ENCODE measurements at regions not wholly inside any gene's neighbourhood (a gene's known extent, or its start where the extent isn't known, plus 50 kb on each side); places are given as distances from the start of the nearest gene placed in this dataset.
"Not testable (repeated sequence)": the region's sequence is repeated elsewhere in the genome, so short reads cannot be mapped to it uniquely, and the experiment has no call there.

- not testable (repeated sequence) for DNase-seq (ENCODE audit: low read depth in 2 of 2)
These were observed 92.6 kb upstream of the THOC3 start for GRCh38 chr5:176060472-176061268.

DNA sequence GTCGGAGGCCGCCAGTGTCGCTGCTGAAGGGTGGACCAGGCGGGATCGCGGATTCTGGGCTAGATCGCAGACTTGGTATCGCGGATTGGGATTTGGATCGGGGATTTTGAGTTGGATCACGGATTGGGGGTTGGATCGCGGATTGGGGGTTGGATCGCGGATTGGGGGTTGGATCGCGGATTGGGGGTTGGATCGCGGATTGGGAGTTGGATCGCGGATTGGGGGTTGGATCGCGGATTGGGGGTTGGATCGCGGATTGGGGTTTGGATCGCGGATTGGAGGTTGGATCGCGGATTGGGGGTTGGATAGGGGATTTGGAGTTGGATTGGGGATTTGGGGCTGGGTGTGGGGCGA lies 93.1 kb upstream of the THOC3 start:
- DNase-seq (ENCODE audit: low read depth in 2 of 2), result not testable (repeated sequence)

DNA sequence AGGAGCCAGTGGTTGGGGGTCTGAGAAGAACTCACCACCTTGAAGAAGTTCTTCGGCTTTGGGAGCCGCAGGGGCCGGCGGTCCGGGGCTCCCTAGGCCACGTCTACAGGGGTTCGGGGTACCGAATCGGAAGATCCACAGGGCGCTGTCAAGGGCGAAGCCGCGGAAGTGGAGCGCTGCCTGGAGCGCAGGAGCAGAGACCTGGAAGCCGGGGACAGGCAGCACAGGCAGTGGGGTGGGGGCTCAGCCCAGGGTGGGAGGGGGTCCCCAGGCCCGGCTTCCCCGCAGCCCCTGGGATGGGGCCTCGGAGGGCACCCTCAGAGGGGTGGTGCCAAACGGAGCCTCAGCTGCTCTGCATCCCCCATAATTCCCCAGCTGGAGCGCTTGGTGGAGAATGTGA lies 93.5 kb upstream of the THOC3 start:
- DNase-seq (ENCODE audit: low read depth in 2 of 2), result not testable (repeated sequence)

GRCh38 chr5:176066262-176066945 lies 98.3 kb upstream of the THOC3 start:
- not testable (repeated sequence) for DNase-seq (ENCODE audit: low read depth in 2 of 2)

DNA sequence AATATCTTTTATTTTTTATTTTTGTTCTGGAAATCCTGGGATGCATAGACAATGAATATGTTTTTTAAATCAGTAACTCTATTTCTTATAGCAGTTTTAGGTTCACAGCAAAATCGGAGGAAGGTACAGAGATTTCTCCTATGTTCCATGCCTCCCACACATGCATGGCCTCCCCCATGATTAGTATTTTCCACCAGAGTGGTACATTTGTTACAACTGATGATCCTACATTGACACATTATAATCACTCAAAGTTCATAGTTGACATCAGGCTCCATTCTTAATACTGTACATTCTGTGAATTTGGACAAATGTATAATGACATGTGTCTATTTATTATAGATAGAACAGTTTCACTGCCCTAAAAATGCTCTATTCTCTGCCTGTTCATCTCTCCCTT lies 99.0 kb upstream of the THOC3 start:
- DNase-seq (ENCODE audit: low read depth in 2 of 2), result not testable (repeated sequence)

DNA sequence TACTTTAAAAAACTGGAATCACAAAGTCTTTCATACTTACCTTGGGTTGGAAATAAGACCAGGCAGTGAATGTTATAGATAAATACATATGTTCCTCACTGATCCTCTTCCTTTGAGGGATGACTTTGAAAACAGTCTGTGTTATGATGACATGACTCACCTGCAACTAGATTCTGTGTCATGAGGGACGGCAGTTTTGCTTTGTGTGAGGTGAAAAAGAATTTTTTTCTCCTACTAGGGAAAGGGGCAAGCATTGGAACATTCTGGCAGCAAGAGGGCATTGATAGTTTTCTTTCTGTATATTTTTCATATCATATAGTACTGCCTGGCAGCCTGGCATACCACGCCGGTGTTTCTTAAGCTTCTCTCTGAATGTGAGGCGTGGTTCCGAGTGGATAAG lies 99.8 kb upstream of the THOC3 start:
- not testable (repeated sequence) for DNase-seq (ENCODE audit: low read depth in 2 of 2)

DNA sequence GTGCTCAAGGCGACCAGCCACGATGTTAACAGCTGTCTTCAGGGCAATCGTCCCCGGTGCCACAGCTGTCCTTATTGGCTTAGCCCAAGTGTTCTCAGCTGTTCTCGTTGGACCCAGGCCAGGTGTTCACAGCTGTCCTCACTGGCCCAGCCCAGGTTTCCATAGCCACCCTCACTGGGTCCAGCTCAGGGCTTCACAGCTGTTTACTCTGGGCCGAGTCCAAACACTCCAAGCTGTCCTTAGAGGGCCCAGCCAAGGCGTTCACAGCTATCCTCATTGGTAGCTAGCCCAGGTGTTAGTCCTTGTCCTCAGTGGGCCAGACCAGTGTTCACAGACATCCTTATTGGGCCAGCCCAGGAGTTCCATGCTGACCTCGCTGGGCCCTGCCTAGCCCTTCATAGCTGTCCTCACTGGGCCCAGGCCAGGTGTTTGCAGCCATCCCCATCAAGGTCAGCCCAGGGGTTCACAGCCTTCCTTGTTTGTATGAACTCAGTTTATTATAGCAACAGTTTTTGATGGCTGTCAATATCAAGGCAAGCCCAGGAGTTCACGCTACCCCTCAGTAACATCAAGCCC lies 106.0 kb upstream of the THOC3 start:
- DNase-seq (ENCODE audit: low read depth in 2 of 2), result not testable (repeated sequence)

DNA sequence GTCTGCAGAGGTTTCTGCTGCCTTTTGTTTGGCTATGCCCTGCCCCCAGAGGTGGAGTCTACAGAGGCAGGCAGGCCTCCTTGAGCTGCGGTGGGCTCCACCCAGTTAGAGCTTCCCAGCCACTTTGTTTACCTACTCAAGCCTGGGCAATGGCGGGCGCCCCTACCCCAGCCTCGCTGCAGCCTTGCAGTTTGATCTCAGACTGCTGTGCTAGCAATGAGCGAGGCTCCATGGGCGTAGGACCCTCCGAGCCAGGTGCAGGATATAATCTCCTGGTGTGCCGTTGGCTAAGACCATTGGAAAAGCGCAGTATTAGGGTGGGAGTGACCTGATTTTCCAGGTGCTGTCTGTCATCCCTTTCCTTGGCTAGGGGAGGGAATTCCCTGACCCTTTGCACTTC lies 115.6 kb upstream of the THOC3 start:
- DNase-seq (ENCODE audit: low read depth in 2 of 2), result not testable (repeated sequence)

DNA sequence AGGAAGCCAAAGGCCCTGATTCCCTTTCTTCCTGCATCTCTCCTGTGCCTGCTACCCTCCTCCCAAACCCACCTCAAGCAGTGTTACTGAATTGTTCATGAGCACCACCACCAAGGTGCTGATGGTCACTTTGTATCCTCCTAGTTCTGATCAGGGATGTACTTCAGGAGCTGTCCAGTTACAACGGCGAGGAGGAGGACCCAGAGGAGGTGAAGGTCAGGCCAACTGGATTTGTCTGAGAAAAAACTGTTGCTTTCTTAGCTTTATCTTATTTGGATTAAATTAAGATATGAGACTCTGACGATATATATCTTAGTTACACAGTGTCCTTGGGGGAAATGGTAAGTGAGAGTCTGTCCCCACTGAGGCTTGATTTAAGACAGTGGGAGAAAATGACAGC lies 135.0 kb upstream of the THOC3 start:
- not testable (repeated sequence) for DNase-seq (ENCODE audit: low read depth in 2 of 2)

DNA sequence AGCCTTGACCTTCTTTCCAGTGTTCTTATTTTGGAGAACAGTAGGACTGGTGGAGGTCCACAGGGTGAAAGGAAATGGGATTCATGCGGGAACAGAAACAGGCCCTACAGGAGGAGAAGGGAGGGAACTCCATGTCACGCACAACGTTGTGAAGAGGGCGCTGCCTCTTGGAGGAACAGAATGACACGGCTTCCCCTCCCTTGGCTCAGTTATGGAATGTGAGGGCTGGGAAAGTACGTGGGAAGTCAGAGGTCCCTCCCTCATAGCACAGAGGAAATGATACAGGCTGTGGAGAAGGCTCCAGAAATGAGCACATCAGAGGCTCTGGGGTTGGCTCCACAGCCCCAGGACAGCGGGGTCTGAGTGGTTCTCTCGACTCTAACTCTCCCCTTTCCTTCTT lies 125.3 kb upstream of the SIMC1 start:
- not testable (repeated sequence) for DNase-seq (ENCODE audit: low read depth in 2 of 2)

- DNase-seq (ENCODE audit: low read depth in 2 of 2), result not testable (repeated sequence)
These were observed 124.4 kb upstream of the SIMC1 start for GRCh38 chr5:176113673-176114335.

DNA sequence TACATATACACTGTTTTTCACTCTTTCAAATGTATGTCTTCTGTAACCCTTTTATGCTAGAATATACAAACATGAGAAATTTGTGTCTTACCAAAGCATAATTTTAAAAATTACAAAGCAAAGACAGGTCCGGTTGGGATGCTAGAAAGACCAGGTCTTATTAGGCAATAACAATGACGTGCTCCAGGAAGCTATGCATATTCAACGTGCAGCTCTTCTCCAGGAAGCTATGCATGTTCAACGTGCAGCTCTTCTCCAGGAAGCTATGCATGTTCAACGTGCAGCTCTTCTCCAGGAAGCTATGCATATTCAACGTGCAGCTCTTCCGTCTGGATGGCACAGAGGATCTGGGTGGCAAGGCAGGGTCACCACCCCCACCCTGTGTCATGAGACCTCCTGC lies 123.4 kb upstream of the SIMC1 start:
- DNase-seq (ENCODE audit: low read depth in 2 of 2), result not testable (repeated sequence)

GRCh38 chr5:176117699-176118238 lies 120.5 kb upstream of the SIMC1 start:
- not testable (repeated sequence) for DNase-seq (ENCODE audit: low read depth in 2 of 2)

GRCh38 chr5:176122361-176122760 lies 115.9 kb upstream of the SIMC1 start:
- DNase-seq (ENCODE audit: low read depth in 2 of 2), result not testable (repeated sequence)

DNA sequence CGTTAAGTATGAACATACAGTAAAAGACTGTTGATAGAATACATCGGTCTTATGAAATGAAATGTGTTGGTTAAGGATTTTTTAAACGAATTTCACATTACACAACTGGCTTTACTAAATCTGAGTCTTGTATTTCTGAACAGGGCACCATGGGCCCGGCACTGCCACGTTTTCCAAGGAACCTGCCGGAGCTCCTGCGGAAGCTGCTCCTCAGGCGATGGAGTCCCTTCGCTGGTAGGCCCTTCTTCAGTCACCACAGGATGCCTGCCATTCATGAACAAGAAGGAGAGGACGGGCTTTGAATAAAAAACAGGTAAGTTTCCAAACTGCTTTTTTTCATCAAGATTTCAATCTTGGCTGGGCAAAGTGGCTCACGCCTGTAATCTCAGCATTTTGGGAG lies 114.1 kb upstream of the SIMC1 start:
- DNase-seq (ENCODE audit: low read depth in 2 of 2), result not testable (repeated sequence)

DNA sequence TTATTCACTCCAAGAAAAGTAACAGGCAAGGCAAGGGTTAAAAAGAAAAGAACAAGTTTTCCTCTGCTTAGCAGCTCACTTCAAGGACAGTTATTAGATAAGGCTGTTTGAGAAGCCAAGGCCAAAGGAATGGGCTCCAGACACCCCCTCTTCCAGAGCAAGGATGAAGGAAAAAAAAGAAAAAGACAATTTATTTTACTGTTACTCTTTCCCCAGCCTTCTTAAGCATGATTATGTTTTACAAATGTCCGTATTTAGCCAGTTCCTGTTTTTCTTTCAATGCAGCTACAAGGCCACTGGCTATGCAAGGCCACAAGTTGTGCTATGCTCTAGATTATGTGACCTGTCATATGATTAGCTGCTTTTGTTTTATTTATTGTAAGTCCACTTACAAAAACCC lies 106.5 kb upstream of the SIMC1 start:
- DNase-seq (ENCODE audit: low read depth in 2 of 2), result no peak

DNA sequence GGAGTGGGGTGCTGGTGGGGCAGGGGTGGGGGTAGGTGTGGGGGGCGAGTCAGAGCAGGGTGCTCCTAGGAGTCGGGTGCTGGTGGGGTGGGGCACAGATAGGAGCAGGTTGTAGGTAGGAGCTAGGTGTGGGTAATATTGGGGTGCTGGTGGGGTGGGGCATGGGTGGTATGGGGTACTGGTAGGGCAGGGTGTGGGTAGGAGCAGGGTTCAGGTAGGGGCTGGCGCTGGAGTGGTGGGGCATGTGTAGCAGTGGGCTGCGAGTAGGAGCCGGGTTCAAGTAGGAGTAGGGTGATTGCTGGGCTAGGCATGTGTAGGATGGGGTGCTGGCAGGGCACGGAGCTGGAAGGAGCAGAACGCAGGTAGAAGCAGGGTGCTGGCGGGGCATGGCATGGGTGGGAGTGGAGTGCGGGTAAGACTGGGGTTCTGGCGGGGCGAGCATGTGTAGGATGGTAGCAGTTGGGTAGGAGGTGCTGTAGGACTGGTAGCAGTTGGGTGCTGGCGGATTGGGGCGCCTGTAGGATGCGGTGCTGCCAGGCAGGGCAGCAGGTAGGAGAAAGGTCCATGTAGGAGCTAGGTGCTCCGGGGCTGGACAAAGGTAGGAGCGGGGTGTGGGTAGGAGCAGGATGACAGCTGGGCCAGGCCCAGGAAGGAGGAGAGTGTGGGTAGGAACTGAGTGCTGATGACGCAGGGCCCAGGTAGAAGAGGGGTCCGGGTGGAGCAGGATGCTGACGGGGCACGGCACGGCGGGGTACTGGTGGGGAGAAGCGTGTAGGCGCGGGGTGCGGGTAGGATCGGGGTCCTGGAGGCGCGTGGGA lies 105.5 kb upstream of the SIMC1 start:
- no peak for DNase-seq (ENCODE audit: low read depth in 2 of 2)

DNA sequence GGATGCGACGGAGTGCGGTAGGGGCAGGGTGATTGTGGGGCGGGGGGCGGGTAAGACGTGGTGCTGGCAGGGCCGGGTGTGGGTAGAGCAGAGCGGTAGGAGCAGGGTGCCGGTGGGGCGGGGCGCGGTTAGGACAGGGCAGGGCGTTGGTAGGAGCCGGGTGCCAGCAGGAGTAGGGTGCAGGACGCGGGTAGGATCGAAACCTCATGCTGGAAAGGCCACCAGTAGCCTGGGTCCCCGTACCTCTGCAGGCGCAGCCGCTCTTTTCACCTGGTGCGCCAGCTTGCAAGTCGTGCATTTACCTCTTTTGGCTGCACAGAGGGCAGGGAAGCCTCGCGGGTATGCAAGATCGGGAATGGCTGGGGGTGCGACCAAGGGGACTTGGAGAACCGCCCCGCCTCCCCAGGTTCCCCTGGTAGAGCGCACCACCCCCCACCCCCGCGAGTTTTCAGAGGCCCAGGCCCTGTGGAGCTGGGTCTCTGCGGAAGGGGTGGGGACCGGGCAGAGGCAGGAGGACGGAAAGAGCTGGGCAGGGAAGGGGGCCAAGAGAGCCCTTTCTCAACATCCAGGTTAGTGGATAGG lies 104.8 kb upstream of the SIMC1 start:
- DNase-seq (ENCODE audit: low read depth in 2 of 2), result no peak

- no peak for DNase-seq (ENCODE audit: low read depth in 2 of 2)
These were observed 104.3 kb upstream of the SIMC1 start for GRCh38 chr5:176133877-176134276.

DNA sequence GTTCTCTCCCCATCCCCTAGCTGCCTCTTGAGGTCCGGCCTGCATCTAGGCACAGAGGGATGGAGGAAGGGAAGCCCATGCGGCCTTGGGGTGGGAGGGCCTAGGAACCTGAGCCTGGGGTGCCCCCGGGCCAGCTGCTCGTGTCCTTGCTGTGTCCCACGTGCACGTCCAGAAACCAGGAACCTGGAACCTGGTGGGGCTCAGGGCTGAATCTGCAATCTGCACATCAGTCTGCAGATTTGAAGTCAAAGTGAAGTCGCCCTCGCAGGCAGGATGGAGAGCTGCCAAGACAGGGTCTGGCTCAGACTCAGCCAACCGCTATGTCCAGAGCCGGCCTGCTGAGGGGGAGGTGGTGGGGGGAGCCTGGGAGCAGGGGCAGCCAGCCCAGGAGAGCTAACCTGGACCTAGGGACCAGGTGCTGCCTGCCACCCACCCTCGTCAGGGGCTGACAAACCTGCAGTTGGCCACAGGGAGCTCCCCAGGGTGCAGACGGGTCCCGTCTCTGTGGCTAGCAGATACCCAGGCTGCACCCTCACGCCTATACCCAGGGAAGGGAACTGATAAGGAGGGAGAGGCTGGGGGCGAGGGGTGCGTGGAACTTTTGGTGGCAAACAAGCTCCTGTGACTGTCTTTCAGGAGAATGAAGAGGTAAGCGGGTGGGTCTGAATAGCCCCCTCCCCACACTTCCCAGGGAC lies 103.5 kb upstream of the SIMC1 start:
- no peak for DNase-seq (ENCODE audit: low read depth in 2 of 2)

Data from fibroblast of skin of left quadriceps (primary cell).